NCI-H345 (cell line): ENCODE measurements at regions not wholly inside any gene's neighbourhood (a gene's known extent, or its start where the extent isn't known, plus 50 kb on each side); places are given as distances from the start of the nearest gene placed in this dataset.
"Not testable (repeated sequence)": the region's sequence is repeated elsewhere in the genome, so short reads cannot be mapped to it uniquely, and the experiment has no call there.

Experiments used
- DNase-seq: peaks from one replicate; lab custom pipeline; 2025; lab: John Stamatoyannopoulos, UW

GRCh38 chr3:152153115-152153514 is 115.6 kb upstream of the MBNL1 start:
- not testable (repeated sequence) for DNase-seq

- DNase-seq = no peak
Measured at GRCh38 chr3:152155246-152156020, 113.3 kb upstream of the MBNL1 start.

GRCh38 chr3:152156880-152157279 is 111.8 kb upstream of the MBNL1 start:
- DNase-seq = no peak

- DNase-seq = no peak
Measured at GRCh38 chr3:152157337-152157736, 111.4 kb upstream of the MBNL1 start.

- DNase-seq = no peak
Measured at GRCh38 chr3:152159328-152159727, 109.4 kb upstream of the MBNL1 start.

- DNase-seq = no peak
Measured at GRCh38 chr3:152160350-152161011, 108.2 kb upstream of the MBNL1 start.

- DNase-seq = no peak
Measured at GRCh38 chr3:152172460-152172859, 96.3 kb upstream of the MBNL1 start.

GRCh38 chr3:152173627-152174026 is 95.1 kb upstream of the MBNL1 start:
- no peak for DNase-seq

GRCh38 chr3:152174876-152175527 is 93.7 kb upstream of the MBNL1 start:
- DNase-seq = no peak

- no peak for DNase-seq
Measured at GRCh38 chr3:152175528-152175889, 93.2 kb upstream of the MBNL1 start.

GRCh38 chr3:152176241-152176640 is 92.5 kb upstream of the MBNL1 start:
- no peak for DNase-seq

- no peak for DNase-seq
Measured at GRCh38 chr3:152176998-152177397, 91.7 kb upstream of the MBNL1 start.

- DNase-seq = no peak
Measured at GRCh38 chr3:152177757-152178156, 91.0 kb upstream of the MBNL1 start.

GRCh38 chr3:152183473-152183872 is 85.3 kb upstream of the MBNL1 start:
- peak; percentile 11 for DNase-seq

- DNase-seq = no peak
Measured at GRCh38 chr3:152184971-152185686, 83.6 kb upstream of the MBNL1 start.

GRCh38 chr3:152185891-152186630 is 82.7 kb upstream of the MBNL1 start:
- DNase-seq = no peak

- no peak for DNase-seq
Measured at GRCh38 chr3:152190636-152191183, 78.0 kb upstream of the MBNL1 start.

- DNase-seq = no peak
Measured at GRCh38 chr3:152192050-152192449, 76.7 kb upstream of the MBNL1 start.

- no peak for DNase-seq
Measured at GRCh38 chr3:152192936-152193672, 75.6 kb upstream of the MBNL1 start.

GRCh38 chr3:152193673-152194267 is 75.0 kb upstream of the MBNL1 start:
- no peak for DNase-seq
